PC-9 (cell line): ENCODE measurements at regions not wholly inside any gene's neighbourhood (a gene's known extent, or its start where the extent isn't known, plus 50 kb on each side); places are given as distances from the start of the nearest gene placed in this dataset.
"Not testable (repeated sequence)": the region's sequence is repeated elsewhere in the genome, so short reads cannot be mapped to it uniquely, and the experiment has no call there.

Experiments used
- BruUV-seq: library from RNA; stranded (reverse); fragments of 400-500 nt; replicated peaks from 2 replicates; lab custom pipeline; 2021; lab: Mats Ljungman, UMichigan
- CTCF ChIA-PET: fragments of 300-600 bp; sonication (Branson Sonifier 250); formaldehyde crosslinking; loops from one replicate; lab custom pipeline; 2022; ENCODE audit warnings: antibody characterized with exemption; lab: Charles Lee
- POLR2A ChIA-PET: fragments of 300-600 bp; sonication (Branson Sonifier 250); formaldehyde crosslinking; loops from one replicate; lab custom pipeline; 2022; ENCODE audit warnings: antibody characterized with exemption; ENCODE audit not compliant: unreplicated experiment; lab: Charles Lee
- DNase-seq, 2 experiments: peaks; one replicate each; pipeline versions ENCODE4 v3.0.0 to v3.0.0-alpha.2; 2015 to 2022; ENCODE audit warnings: mixed read lengths in 1 of 2
- H2AFZ ChIP-seq: fragments of 200-600 bp; sonication (generic); 2 replicates; pipeline ENCODE4 v1.8.1; 2017; ENCODE audit warnings: antibody characterized with exemption
- H3F3A ChIP-seq: fragments of 200-600 bp; sonication (generic); 2 replicates; pipeline ENCODE4 v1.8.1; 2017; ENCODE audit warnings: antibody characterized with exemption, mild to moderate bottlenecking, low read depth; ENCODE audit not compliant: insufficient read depth
- H3K27ac ChIP-seq: fragments of 200-600 bp; sonication (generic); 2 replicates; pipeline ENCODE4 v1.6.1; 2016; ENCODE audit warnings: mixed run types
- H3K27me3 ChIP-seq: fragments of 200-600 bp; sonication (generic); 2 replicates; pipeline ENCODE4 v1.6.1; 2016; ENCODE audit warnings: low read depth, mixed run types; ENCODE audit not compliant: insufficient read depth
- H3K36me3 ChIP-seq: fragments of 200-600 bp; sonication (generic); 2 replicates; pipeline ENCODE4 v1.6.1; 2016; ENCODE audit warnings: low read depth, mixed run types
- H3K4me1 ChIP-seq: fragments of 200-600 bp; sonication (generic); replicated peaks from 2 replicates; pipeline ENCODE4 v1.6.1; 2016; ENCODE audit warnings: mixed run types; ENCODE audit not compliant: insufficient read depth
- H3K4me2 ChIP-seq: fragments of 200-600 bp; sonication (generic); 2 replicates; pipeline ENCODE4 v1.6.1; 2017; ENCODE audit warnings: mixed run types
- H3K4me3 ChIP-seq: fragments of 200-600 bp; sonication (generic); 2 replicates; pipeline ENCODE4 v1.6.1; 2016; ENCODE audit warnings: mixed run types
- H3K79me2 ChIP-seq: fragments of 200-600 bp; sonication (generic); 2 replicates; pipeline ENCODE4 v1.6.1; 2017; ENCODE audit warnings: low read depth, mixed run types
- H3K9me2 ChIP-seq: fragments of 200-600 bp; sonication (generic); 2 replicates; pipeline ENCODE4 v1.8.1; 2017; ENCODE audit warnings: mild to moderate bottlenecking; ENCODE audit not compliant: insufficient read depth
- H3K9me3 ChIP-seq: fragments of 200-600 bp; sonication (generic); 2 replicates; pipeline ENCODE4 v1.8.1; 2016; ENCODE audit warnings: low read depth; ENCODE audit not compliant: insufficient read depth
- H4K20me1 ChIP-seq: fragments of 200-600 bp; sonication (generic); 2 replicates; pipeline ENCODE4 v1.8.1; 2017; ENCODE audit not compliant: insufficient read depth
- EZH2 ChIP-seq: fragments of 200-600 bp; sonication (generic); IDR thresholded peaks from 2 replicates; pipeline ENCODE4 v1.8.0; 2017; ENCODE audit warnings: antibody characterized with exemption, low read depth
- intact Hi-C: fragments of 100-400 bp; cut with micrococcal nuclease; formaldehyde crosslinking; loops from one replicate; pipeline ENCODE4 v1.10.0; 2022; ENCODE audit not compliant: unreplicated experiment
- TF ChIP-seq, protein P1 (sequence below): fragments of 200-600 bp; sonication (generic); conservative IDR thresholded peaks from 2 replicates; pipeline ENCODE4 v1.6.1; 2017; ENCODE audit warnings: mixed run types, antibody characterized with exemption, mild to moderate bottlenecking, moderate library complexity

- intact Hi-C loops, result loop anchor here (2.0 kb wide), 1 partner anchor 71 kb away; no protein-coding TSS in a partner anchor
- Histone ChIP-seq H3F3A (peaks cover 18% of the 10 kb centered on the region), H3K27me3 (no peaks in the 10 kb centered on the region), H2AFZ (peak overlapping the region; percentile 96), H3K4me3 (peak overlapping the region; percentile 76), H3K4me2 (peak overlapping the region; percentile 95), H3K36me3 (no peaks in the 10 kb centered on the region), H3K9me3 (no peaks in the 10 kb centered on the region), H4K20me1 (no peaks in the 10 kb centered on the region), H3K27ac (peak overlapping the region; percentile 98), H3K4me1 (peaks cover 10% of the 10 kb centered on the region), H3K9me2 (no peaks in the 10 kb centered on the region), H3K79me2 (no peaks in the 10 kb centered on the region)
- TF ChIP-seq, protein P1, sequence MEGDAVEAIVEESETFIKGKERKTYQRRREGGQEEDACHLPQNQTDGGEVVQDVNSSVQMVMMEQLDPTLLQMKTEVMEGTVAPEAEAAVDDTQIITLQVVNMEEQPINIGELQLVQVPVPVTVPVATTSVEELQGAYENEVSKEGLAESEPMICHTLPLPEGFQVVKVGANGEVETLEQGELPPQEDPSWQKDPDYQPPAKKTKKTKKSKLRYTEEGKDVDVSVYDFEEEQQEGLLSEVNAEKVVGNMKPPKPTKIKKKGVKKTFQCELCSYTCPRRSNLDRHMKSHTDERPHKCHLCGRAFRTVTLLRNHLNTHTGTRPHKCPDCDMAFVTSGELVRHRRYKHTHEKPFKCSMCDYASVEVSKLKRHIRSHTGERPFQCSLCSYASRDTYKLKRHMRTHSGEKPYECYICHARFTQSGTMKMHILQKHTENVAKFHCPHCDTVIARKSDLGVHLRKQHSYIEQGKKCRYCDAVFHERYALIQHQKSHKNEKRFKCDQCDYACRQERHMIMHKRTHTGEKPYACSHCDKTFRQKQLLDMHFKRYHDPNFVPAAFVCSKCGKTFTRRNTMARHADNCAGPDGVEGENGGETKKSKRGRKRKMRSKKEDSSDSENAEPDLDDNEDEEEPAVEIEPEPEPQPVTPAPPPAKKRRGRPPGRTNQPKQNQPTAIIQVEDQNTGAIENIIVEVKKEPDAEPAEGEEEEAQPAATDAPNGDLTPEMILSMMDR, result no peak
- no peak for TF ChIP-seq EZH2
- CTCF ChIA-PET, result interaction anchor here (1.0 kb wide), 1 partner anchor 71 kb away, joined by 5 read pairs; no protein-coding TSS in a partner anchor
- POLR2A ChIA-PET, result interaction anchor here (0.5 to 1.3 kb wide), 12 partner anchors 11 to 370 kb away, joined by 3 to 34 read pairs (median 6); no protein-coding TSS in a partner anchor
- BruUV-seq, result TSS peak; percentile 100
- DNase-seq, result peak; percentile 76 to 99
Observed at GRCh38 chr1:148263128-148263905, 111.2 kb upstream of the NBPF11 start.

GRCh38 chr1:148261684-148262083 is 109.6 kb upstream of the NBPF11 start:
- DNase-seq, H3K9me3 ChIP-seq, H3K9me2 ChIP-seq, H2AFZ ChIP-seq, H3K27me3 ChIP-seq, H3K36me3 ChIP-seq, BruUV-seq, CTCF ChIA-PET, H3K79me2 ChIP-seq, H3K27ac ChIP-seq, H4K20me1 ChIP-seq, H3K4me3 ChIP-seq, H3K4me2 ChIP-seq: not testable (repeated sequence)
- peaks cover 18% of the 10 kb centered on the region for H3F3A ChIP-seq
- H3K4me1 ChIP-seq, result peaks cover 18% of the 10 kb centered on the region
- POLR2A ChIA-PET, result interaction anchor here (0.7 kb wide), 1 partner anchor 1874 kb away, joined by 8 read pairs; no protein-coding TSS in a partner anchor
- intact Hi-C loops, result loop anchor here (2.0 kb wide), 1 partner anchor 73 kb away; no protein-coding TSS in a partner anchor

- intact Hi-C loops, H3K36me3 ChIP-seq, H3F3A ChIP-seq, BruUV-seq, CTCF ChIA-PET, H3K9me3 ChIP-seq, H4K20me1 ChIP-seq, H3K79me2 ChIP-seq, H3K4me3 ChIP-seq, H3K27me3 ChIP-seq, POLR2A ChIA-PET, H2AFZ ChIP-seq, H3K9me2 ChIP-seq: not testable (repeated sequence)
- Histone ChIP-seq H3K4me1 (peaks cover 29% of the 10 kb centered on the region), H3K4me2 (peak overlapping the region; percentile 48), H3K27ac (peak overlapping the region; percentile 25; the same call in 1 of the 2 replicates)
- peak; percentile 15 to 88 for DNase-seq
Observed at GRCh38 chr1:148257886-148258285, 105.8 kb upstream of the NBPF11 start.
